ENCODE measurements at regions not wholly inside any gene's neighbourhood (a gene's known extent, or its start where the extent isn't known, plus 50 kb on each side); places are given as distances from the start of the nearest gene placed in this dataset.
"Not testable (repeated sequence)": the region's sequence is repeated elsewhere in the genome, so short reads cannot be mapped to it uniquely, and the experiment has no call there.

DNA sequence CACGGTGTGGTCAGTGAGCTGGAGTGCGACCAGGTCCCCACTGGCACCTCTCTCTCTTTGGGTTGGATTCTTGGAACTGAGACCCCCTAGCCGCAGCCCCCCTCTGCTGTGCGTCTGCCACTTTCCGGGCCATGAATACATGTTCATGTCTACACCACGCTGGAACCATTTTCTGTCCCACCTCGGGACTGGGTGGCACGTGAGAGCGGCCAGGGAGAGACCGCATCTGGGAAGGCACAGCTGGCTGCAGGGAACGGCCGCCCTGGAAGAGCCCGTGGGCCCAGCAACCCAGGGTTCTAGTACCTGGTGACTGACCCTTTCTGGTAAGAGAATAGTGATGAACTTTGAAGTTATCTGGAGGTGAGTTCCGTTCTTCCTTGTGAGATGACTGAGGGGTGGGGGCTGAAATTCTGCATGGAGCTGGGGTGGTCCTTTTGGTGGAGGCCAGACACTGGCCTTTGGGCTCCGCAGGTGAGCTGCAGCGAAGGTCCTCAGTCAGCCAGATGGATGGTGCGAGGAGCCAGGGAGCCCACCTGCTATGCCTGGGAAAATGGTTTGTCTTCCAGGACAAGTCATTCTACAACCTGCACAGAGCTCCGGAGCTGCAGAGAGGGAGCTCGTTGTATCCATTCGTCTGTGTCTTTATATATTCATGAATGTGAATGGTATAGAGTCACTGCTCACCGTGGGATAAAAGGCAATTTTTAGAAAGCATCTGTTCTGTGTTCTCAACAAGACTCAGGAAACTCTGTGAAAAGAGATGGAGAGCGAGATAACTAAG lies 223.5 kb downstream of the NDUFA10 start:
- DNase-seq, result no peak

DNA sequence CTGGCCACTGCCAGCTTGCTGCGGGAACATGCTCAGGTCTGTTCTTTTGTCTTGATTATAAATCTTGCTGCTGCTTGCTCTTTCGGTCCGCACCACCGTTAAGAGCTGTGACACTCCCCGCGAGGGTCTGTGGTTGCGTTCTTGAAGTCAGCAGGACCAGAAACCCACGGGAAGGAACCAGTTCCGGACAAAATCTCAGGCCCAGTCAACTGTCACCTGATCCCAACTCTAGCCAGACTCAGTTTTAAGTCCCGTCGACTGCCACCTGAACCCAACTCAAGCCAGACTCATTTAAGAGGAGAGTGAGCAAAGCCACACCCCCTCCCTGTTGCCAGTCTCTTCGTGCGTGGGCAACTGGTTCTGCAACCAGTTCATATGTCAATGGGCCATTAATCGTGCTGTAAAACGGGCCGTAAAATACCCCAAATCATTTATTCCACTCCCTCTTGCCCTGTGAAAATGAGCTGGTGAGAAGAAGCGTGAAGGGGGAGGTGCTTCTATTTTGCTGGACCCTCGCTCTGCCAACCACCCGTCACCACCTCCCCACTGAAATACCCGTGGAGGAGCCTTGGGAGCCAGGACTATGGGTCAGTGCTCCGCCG lies 224.3 kb downstream of the NDUFA10 start:
- DNase-seq, result no peak

DNA sequence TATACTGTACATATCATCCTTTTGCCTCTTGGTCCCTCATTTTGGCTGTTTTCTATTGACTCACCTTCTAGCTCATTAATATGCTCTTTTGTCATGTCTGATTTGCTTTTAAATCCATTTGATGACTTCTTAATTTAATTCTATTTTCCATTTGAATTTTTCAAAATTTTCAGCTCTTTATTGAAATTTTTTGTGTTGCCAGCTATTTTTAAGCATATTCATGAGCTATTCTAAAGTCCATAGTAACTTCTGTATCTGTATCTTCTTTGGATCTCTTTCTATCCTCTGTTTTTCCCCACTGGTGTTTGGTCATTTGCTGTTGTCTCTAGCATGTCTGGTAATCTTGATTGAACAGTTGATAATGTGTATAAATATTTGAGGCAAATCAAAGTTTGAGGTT lies 227.8 kb downstream of the NDUFA10 start:
- no peak for DNase-seq

- not testable (repeated sequence) for DNase-seq
These were observed 229.4 kb downstream of the NDUFA10 start for GRCh38 chr2:239795761-239796160.

DNA sequence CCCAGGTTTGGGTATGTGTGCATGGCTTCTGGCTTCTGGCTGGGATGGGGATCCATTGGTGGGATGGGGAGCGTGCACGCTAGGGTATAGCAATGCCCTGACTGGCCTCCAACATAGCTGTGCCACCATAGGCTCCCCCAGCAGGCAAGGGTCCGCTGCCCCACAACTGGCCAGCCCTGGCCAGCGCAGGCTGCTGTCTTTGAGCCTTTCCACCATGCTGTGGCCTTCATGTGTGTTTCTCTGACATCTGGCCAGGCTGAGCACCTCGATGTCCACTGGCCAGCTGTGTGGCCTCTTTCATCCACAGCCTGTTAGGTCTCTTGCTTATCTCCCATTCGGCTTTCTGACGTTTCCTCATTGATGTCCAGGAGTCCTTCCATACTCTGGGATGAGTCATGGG lies 231.3 kb downstream of the NDUFA10 start:
- DNase-seq, result no peak

DNA sequence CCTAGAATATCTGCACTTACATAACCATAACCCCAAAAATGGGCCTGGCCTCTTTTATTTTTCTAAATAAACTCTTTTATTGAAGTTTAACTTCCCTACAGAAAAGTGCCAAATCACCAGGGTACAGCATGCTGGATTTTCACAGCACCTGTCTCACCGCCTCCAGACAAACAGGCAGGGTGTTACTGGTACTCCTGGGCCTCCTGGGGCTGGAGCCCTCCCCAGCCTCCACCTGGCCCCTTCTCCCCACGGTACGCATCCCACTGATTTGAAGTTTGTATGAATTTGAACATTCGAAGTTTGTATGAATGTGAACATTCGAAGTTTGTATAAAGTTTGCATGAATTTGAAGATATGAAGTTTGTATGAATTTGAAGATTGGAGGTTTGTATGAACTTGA lies 232.1 kb downstream of the NDUFA10 start:
- no peak for DNase-seq

DNA sequence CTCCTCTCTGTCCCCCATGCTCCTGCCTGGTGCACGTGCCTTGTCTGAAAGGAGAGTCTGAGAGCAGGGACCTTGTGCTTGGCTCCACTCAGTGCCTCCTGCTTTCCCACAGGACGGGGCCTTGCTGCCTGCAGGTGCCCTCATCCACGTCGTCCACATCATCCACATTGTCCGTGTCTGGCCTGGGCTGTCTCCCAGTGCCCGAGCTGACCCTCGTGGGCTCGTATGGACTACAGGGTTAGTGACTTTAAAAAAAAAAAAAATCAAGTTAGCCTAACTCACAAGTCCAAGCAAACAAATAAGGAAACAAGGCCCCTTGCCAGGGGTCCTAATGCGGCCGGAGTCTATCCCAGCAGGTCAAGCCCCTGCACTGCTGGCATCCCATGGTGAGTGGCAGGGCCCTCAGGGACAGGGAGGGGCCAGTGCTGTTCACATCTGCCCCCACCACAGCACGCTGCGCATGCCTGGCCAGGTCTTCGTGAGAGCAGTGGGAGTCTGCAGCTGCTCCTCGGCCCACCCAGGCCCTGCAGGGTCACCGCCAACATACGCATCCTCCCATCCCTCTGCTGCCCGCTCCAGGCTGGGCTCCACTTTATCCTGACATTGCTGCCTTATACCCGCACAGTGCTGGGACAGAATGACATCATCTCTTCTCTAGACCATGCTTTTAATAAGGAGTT lies 232.6 kb downstream of the NDUFA10 start:
- no peak for DNase-seq

GRCh38 chr2:239791526-239792404 lies 233.4 kb downstream of the NDUFA10 start:
- DNase-seq, result no peak

GRCh38 chr2:239790721-239791120 lies 234.4 kb downstream of the NDUFA10 start:
- no peak for DNase-seq

- no peak for DNase-seq
These were observed 234.8 kb downstream of the NDUFA10 start for GRCh38 chr2:239790313-239790712.

- no peak for DNase-seq
These were observed 235.4 kb downstream of the NDUFA10 start for GRCh38 chr2:239789711-239790110.

DNA sequence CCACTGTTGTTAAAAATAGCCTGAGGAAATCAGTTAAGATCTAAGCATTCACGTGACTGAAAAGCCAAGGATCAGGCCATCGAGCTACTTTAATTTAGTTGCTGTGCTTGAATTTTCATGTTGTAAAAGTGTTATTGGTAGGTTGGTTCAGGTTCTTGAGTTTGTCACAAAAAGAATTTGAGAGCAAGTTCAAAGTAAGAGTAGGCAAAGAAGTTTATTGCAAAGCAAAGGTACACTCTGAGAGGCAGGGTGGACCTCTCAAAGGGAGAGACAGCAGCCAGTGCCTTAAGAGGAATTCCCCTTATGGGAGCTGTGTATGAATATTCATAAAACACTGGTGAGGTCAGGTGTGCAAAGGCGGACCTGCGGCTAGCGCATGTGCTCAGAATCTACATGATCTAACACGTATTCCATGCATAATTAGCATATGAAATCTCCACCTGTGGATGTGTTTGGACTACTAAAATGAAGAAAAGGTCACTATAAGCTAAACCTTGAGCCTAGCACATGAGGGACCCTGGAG lies 236.5 kb downstream of the NDUFA10 start:
- DNase-seq, result no peak

DNA sequence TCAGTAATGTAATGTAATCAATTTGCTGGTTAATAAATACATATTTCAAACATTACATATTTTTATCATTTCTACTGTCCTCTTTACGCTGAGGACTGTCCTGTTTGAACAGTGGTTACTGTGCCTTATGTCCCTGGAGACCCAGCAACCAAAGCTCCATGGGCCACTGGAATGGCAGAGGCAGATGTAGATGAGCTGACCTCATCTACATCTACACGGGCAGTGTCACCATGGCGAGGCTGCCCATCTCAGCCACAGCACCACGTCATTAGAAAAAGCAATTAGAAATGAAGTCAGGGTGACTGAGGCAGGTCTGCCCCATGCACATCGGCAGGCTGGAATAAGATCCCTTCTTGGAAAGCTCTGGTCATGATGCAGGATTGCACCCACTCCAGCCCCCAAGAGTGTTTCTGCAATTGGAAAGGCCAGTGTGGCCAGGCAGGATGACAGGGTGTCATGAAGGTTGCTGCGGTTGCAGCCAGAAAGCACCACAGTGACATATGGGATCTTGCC lies 237.5 kb downstream of the NDUFA10 start:
- DNase-seq, result no peak

GRCh38 chr2:239786791-239787190 lies 238.4 kb downstream of the NDUFA10 start:
- no peak for DNase-seq

- DNase-seq, result no peak
These were observed 243.7 kb downstream of the NDUFA10 start for GRCh38 chr2:239781454-239781853.

DNA sequence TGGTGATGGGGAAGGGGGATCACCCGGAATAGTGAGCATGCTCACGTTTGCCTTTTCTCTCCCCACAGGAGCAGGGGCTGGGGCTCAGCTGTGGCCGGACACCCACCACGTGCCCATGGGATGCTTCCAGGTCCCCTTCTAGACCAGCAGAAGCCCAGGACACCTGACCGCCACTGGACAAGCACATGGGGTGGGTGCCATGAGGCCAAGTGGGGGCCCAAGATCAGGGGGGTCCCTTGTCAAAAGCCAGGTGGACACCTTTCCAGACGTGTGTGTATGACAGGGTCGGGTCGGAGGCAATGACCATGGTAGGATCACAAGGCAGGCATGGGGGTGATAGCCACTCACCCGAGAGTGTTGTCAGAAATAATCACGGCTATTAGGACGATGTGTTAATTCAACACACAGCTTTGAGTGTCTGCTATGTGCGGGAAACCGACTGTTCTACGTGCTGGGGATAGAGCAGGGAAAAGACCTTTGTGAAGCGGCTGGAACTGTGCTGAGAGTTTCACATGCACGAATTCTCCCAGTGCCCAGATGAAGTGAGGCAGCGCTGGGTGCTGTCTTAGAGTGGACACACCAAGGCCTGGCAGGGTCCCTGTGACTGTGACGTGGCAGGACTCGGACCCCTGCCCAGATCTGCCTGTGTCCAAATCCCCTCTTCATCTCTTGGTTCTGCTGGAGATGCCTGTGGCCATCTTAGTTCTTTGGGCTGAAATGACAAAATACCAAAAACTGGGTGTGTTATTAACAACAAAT lies 244.7 kb downstream of the NDUFA10 start:
- no peak for DNase-seq

DNA sequence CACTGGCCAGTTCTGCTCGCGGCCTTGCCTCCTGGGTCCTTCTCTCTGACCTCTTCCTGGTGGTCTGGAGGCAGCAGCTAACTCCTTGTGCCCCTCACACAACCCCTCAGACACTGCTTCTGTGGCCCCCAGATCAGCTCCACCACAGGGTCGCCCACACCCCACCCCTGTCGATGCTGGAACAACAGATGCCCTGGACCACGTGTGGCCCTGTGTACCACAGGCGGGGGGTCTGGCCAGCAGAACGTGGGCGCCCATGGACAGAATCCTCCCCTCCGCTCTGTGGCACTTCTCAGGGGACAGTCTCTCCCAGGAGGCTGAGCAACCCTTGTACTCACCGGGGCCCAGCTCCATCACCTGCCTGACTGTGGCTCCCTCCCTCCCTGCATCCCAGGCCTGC lies 245.6 kb downstream of the NDUFA10 start:
- DNase-seq, result no peak

GRCh38 chr2:239778861-239779558 lies 246.1 kb downstream of the NDUFA10 start:
- DNase-seq, result no peak

DNA sequence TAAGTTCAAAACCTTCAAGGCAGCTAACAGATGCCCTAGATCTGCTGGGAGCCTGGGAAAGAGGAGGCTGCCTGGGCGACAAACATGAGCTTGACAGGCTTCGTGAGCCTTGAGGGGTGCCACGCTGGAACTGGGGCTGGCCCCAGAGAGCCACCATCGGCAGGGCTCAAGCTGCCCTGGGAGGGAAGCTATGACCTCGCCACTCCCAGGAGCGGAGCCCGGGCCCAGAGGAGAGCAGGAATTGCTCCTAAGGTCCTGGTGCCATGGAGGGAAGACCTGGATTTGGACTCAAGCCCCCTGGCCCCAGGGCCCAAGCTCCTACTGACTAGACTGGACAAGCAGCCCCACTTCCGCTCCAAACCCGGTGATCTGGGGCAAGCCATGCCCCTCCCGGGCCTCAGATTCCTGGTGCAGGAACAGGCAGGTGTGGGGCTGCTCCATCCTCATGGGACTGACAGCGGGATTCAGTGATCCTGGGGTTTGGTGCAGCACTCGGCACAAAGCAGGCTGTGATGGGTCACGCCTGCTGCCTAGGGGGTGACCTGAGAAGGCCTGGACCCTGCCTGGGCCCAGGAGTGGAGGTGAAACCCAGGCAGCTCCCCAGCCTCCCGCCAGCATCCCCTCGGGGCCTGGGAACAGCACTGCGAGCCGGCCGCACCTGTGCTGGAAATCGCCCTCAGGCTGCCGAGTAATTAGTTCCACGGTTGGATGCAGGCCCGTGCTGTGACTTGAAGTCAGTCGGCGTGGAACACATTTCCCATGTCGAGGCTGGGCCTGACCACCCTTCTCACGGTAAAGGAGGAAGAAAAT lies 246.9 kb downstream of the NDUFA10 start:
- DNase-seq, result no peak

DNA sequence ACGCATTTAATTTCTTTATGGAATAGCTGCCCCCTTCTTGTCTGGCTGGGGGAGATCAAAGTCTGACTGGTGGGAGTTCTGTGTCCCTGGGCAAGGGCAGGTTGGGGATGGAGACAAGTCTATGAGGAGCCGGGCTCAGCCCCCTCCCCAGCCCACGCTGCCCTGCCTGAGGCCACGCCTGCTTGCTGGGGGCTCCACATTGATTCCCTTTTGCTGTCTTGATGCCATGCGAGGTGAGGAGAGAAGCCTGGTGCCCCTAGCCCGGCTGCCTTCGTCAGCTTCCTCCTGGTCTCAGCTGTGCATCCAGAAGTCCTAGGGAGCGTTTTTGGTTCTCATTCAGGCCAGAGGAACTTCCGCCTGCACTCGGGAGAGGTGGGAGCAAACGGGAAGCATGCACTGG lies 247.9 kb downstream of the NDUFA10 start:
- no peak for DNase-seq
